ENCODE measurements at regions not wholly inside any gene's neighbourhood (a gene's known extent, or its start where the extent isn't known, plus 50 kb on each side); places are given as distances from the start of the nearest gene placed in this dataset.

DNA sequence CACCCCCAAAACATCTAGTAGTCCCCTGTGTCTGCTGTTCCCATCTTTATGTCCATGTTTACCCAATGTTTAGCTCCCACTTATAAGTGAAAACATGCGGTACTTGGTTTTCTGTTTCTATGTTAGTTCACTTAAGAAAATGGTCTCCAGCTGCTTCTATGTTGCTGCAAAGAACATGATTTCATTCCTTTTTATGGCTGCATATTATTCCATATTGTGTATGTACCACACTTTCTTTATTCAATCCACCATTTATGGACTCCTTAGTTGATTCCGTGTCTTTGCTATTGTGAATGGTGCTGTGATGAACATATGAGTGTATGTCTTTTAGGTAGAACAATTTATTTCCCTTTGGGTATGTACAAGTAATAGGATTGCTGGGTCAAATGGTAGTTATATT lies 51.2 kb downstream of the GRK7 start:
- no peak for TF ChIP-seq POLR2A (IDR thresholded peaks at IDR 0.05)
- TF ChIP-seq, protein P1, sequence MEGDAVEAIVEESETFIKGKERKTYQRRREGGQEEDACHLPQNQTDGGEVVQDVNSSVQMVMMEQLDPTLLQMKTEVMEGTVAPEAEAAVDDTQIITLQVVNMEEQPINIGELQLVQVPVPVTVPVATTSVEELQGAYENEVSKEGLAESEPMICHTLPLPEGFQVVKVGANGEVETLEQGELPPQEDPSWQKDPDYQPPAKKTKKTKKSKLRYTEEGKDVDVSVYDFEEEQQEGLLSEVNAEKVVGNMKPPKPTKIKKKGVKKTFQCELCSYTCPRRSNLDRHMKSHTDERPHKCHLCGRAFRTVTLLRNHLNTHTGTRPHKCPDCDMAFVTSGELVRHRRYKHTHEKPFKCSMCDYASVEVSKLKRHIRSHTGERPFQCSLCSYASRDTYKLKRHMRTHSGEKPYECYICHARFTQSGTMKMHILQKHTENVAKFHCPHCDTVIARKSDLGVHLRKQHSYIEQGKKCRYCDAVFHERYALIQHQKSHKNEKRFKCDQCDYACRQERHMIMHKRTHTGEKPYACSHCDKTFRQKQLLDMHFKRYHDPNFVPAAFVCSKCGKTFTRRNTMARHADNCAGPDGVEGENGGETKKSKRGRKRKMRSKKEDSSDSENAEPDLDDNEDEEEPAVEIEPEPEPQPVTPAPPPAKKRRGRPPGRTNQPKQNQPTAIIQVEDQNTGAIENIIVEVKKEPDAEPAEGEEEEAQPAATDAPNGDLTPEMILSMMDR (IDR thresholded peaks at IDR 0.05), result no peak
- Histone ChIP-seq H3K27me3 (no peaks in the 10 kb centered on the region), H3K27ac (no peak overlapping the region), H3K36me3 (replicated peaks in 1 of 2) (no peaks in the 10 kb centered on the region), H3K9me3 (replicated peaks in 1 of 3) (no peaks in the 10 kb centered on the region), H3K4me1 (replicated peaks in 1 of 2) (no peaks in the 10 kb centered on the region), H3K4me3 (no peak overlapping the region)
- intact Hi-C loops (cut with DNase I), result no loop called here
- WGBS, 4 donors, result 92 to 97% (median 93%) methylated on average over 2 of the region's 2 CpGs
- no peak for DNase-seq

DNA sequence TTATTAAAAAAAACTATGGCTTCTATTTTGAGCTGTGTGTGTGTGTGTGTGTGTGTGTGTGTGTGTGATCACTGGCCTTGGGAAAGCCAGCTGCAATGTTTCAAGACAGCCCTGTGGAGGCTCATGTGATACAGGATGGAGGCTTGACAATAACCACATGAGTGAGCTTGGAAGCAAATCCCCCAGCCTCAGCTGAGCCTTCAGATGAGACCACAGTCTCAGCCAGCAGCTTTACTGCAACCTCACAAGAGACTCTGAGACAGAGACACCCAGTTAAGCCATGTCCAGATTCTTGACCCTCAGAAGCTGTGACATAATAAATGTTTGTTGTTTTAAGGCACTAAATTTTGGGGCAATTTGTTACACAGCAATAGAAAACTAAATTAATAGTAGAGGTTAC lies 52.5 kb downstream of the GRK7 start:
- no peaks in the 10 kb centered on the region for H3K4me1 ChIP-seq (replicated peaks in 1 of 2)
- intact Hi-C loops (cut with DNase I), result no loop called here

DNA sequence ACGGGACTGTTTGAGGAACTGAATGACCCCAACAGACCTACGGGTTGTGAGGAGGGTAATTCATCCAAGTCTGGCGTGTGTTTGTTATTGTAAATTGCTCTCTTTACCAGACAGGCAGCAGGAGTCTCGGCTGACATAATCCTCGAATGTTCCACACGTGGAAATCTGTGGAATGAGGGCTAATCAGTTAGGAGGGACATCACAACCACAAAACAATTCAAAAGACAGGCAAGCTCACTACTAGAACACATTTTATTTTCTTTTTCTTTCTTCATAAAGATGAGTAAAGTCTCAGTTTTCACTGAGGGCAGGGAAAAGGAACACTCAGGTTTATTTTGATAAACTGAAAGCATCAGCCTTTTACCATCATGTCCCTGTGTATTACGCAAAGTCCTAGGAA lies 53.8 kb downstream of the GRK7 start:
- TF ChIP-seq, protein P1 (IDR thresholded peaks at IDR 0.05), result no peak
- no peak for TF ChIP-seq POLR2A (IDR thresholded peaks at IDR 0.05)
- DNase-seq, result no peak
- no peaks in the 10 kb centered on the region for H3K4me1 ChIP-seq (replicated peaks in 1 of 2)
- no peaks in the 10 kb centered on the region for H3K9me3 ChIP-seq (replicated peaks in 1 of 3)
- no peak overlapping the region for H3K27ac ChIP-seq
- no peaks in the 10 kb centered on the region for H3K36me3 ChIP-seq (replicated peaks in 1 of 2)
- 42 to 60% (median 53%) methylated on average over 7 of the region's 7 CpGs for WGBS, 4 donors
- intact Hi-C loops (cut with DNase I), result no loop called here
- H3K4me3 ChIP-seq, result no peak overlapping the region
- no peaks in the 10 kb centered on the region for H3K27me3 ChIP-seq

More for the DNA sequence above, 52.5 kb downstream of the GRK7 start:
- no peaks in the 10 kb centered on the region for H3K9me3 ChIP-seq (replicated peaks in 1 of 3)
- TF ChIP-seq POLR2A (IDR thresholded peaks at IDR 0.05), result no peak
- TF ChIP-seq, protein P1 (IDR thresholded peaks at IDR 0.05), result no peak
- H3K27ac ChIP-seq, result no peak overlapping the region
- no peak for DNase-seq
- no peak overlapping the region for H3K4me3 ChIP-seq
- H3K36me3 ChIP-seq (replicated peaks in 1 of 2), result no peaks in the 10 kb centered on the region
- no peaks in the 10 kb centered on the region for H3K27me3 ChIP-seq

DNA sequence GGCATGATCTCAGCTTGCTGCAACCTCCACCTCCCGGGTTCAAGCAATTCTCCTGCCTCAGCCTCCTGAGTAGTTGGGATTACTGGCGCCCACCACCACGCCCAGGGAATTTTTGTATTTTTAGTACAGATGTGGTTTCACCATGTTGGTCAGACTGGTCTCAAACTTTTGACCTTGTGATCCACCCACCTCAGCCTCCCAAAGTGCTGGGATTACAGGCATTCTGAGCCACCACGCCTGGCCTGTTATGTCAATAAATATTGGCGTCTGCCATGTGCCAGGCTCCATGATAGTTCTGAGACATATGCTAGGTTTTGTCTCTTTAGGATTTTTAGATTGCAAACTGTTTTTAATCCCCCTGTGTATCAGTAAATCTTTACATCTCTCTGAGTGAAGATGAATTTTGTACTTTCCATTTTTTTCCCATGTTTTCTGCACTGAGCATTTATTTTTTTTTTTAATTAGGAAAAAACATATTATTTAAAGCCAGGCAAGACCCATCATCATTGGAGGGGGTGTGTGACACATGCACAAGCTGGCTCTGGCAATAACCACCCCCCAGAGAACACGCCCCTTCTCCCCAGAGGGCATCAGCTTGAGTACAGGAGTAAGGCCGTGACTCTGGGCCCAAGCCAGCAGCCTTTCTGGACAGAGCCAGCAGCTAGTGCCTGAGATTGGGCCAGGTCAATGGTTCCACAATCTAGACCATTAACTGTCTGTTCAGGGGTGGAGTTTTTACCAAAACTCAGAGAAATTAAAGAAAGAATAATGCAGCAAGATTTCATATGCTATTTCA lies 51.0 kb upstream of the ATP1B3 start:
- no peaks in the 10 kb centered on the region for H3K27me3 ChIP-seq
- H3K4me1 ChIP-seq (replicated peaks in 1 of 2), result no peaks in the 10 kb centered on the region
- intact Hi-C loops (cut with DNase I), result no loop called here
- H3K27ac ChIP-seq, result no peak overlapping the region
- no peaks in the 10 kb centered on the region for H3K36me3 ChIP-seq (replicated peaks in 1 of 2)
- H3K4me3 ChIP-seq, result no peak overlapping the region
- WGBS, 4 donors, result 74 to 88% (median 82%) methylated on average over 7 of the region's 7 CpGs
- H3K9me3 ChIP-seq (replicated peaks in 1 of 3), result no peaks in the 10 kb centered on the region
- TF ChIP-seq, protein P1 (IDR thresholded peaks at IDR 0.05), result no peak
- TF ChIP-seq POLR2A (IDR thresholded peaks at IDR 0.05), result no peak
- DNase-seq, result peak in 4 of 7 donors; percentile 20 to 30 (median 23)
